IMR-90 (cell line): ENCODE measurements at regions not wholly inside any gene's neighbourhood (a gene's known extent, or its start where the extent isn't known, plus 50 kb on each side); places are given as distances from the start of the nearest gene placed in this dataset.

ENCODE experiments used
- ATAC-seq: fragments of 200-7000 bp; cut with Tn5 transposase; 2 replicates; pipeline ENCODE4 v1.9.1; 2020; ENCODE audit warnings: low read depth, mild to moderate bottlenecking, moderate library complexity
- BruUV-seq: library from RNA; stranded (reverse); fragments of 400-500 nt; replicated peaks from 2 replicates; lab custom pipeline; 2021; lab: Mats Ljungman, UMichigan
- CTCF ChIA-PET: fragments of 300-600 bp; formaldehyde crosslinking; extraction: SDS; loops from one replicate; lab custom pipeline; 2021; ENCODE audit warnings: antibody characterized with exemption; lab: Yijun Ruan, JAX
- POLR2A ChIA-PET: fragments of 300-600 bp; sonication (Branson Sonifier 250); formaldehyde crosslinking; loops from one replicate; lab custom pipeline; 2022; ENCODE audit warnings: antibody characterized with exemption; ENCODE audit not compliant: unreplicated experiment; lab: Charles Lee
- DNase-seq: peaks from one replicate; pipeline ENCODE4 v3.0.0; 2013
- H2AFZ ChIP-seq: replicated peaks from 2 replicates; pipeline ENCODE3; 2013; ENCODE audit warnings: low read length, mild to moderate bottlenecking; ENCODE audit not compliant: poor library complexity
- H2AK5ac ChIP-seq: 2 replicates; pipeline ENCODE4 v1.6.1; 2013; ENCODE audit warnings: low read depth, low read length, inconsistent platforms
- H2AK9ac ChIP-seq: replicated peaks from 2 replicates; pipeline ENCODE3; 2013; ENCODE audit warnings: mild to moderate bottlenecking, low read depth, low read length, moderate library complexity; ENCODE audit not compliant: poor library complexity
- H2BK120ac ChIP-seq: 2 replicates; pipeline ENCODE4 v1.6.1; 2013; ENCODE audit warnings: low read depth, low read length, inconsistent platforms
- H2BK15ac ChIP-seq: 3 replicates; pipeline ENCODE4 v1.6.1; 2013; ENCODE audit warnings: low read depth, low read length, inconsistent platforms
- H2BK20ac ChIP-seq: 2 replicates; pipeline ENCODE4 v1.6.1; 2013; ENCODE audit warnings: low read depth, mild to moderate bottlenecking, inconsistent platforms, low read length, moderate library complexity
- H2BK5ac ChIP-seq: 2 replicates; pipeline ENCODE4 v1.6.1; 2013; ENCODE audit warnings: mild to moderate bottlenecking, low read depth, low read length, inconsistent platforms; ENCODE audit not compliant: poor library complexity, severe bottlenecking
- H3K14ac ChIP-seq: replicated peaks from 2 replicates; pipeline ENCODE4 v1.6.1; 2013; ENCODE audit warnings: low read depth, low read length, inconsistent platforms
- H3K18ac ChIP-seq: 2 replicates; pipeline ENCODE4 v1.6.1; 2013; ENCODE audit warnings: low read depth, low read length, control low read depth
- H3K23ac ChIP-seq: 2 replicates; pipeline ENCODE4 v1.6.1; 2013; ENCODE audit warnings: low read depth, low read length, inconsistent platforms
- H3K27ac ChIP-seq: 2 replicates; pipeline ENCODE4 v1.5.1; 2013; ENCODE audit warnings: mild to moderate bottlenecking, control low read depth, low read length; ENCODE audit not compliant: insufficient read depth
- H3K27me3 ChIP-seq: 2 replicates; pipeline ENCODE4 v1.6.1; 2013; ENCODE audit warnings: low read length; ENCODE audit not compliant: control insufficient read depth, insufficient read depth
- H3K36me3 ChIP-seq: 2 replicates; pipeline ENCODE4 v1.6.1; 2013; ENCODE audit warnings: low read length, mixed read lengths; ENCODE audit not compliant: control insufficient read depth, insufficient read depth
- H3K4ac ChIP-seq: 2 replicates; pipeline ENCODE4 v1.6.1; 2013; ENCODE audit warnings: low read depth, low read length, inconsistent platforms
- H3K4me1 ChIP-seq: 2 replicates; pipeline ENCODE4 v1.6.1; 2013; ENCODE audit warnings: low read length, mixed read lengths; ENCODE audit not compliant: control insufficient read depth, insufficient read depth
- H3K4me2 ChIP-seq: 2 replicates; pipeline ENCODE4 v1.6.1; 2013; ENCODE audit warnings: low read depth, mild to moderate bottlenecking, control low read depth, low read length, moderate library complexity
- H3K4me3 ChIP-seq: 2 replicates; pipeline ENCODE4 v1.5.1; 2013; ENCODE audit warnings: low read depth, mild to moderate bottlenecking, control low read depth, low read length, moderate library complexity; ENCODE audit not compliant: insufficient read depth
- H3K56ac ChIP-seq: 2 replicates; pipeline ENCODE4 v1.6.1; 2013; ENCODE audit warnings: low read length, inconsistent platforms; ENCODE audit not compliant: insufficient read depth; ENCODE audit errors: extremely low read depth
- H3K79me1 ChIP-seq, 2 experiments: 2 replicates each; pipeline ENCODE4 v1.6.1; 2013; ENCODE audit warnings: low read length in 2 of 2, inconsistent platforms in 1 of 2, low read depth in 1 of 2
- H3K9ac ChIP-seq: 2 replicates; pipeline ENCODE4 v1.6.1; 2013; ENCODE audit warnings: low read depth, low read length, control low read depth
- H3K9me1 ChIP-seq: 2 replicates; pipeline ENCODE4 v1.6.1; 2013; ENCODE audit warnings: low read length, inconsistent platforms; ENCODE audit not compliant: insufficient read depth
- H3K9me3 ChIP-seq: 2 replicates; pipeline ENCODE4 v1.6.1; 2013; ENCODE audit warnings: low read length; ENCODE audit not compliant: control insufficient read depth, insufficient read depth
- H4K20me1 ChIP-seq: 2 replicates; pipeline ENCODE4 v1.6.1; 2013; ENCODE audit warnings: low read length, inconsistent platforms; ENCODE audit not compliant: insufficient read depth
- H4K5ac ChIP-seq: 2 replicates; pipeline ENCODE4 v1.6.1; 2013; ENCODE audit warnings: mild to moderate bottlenecking, low read depth, low read length, control low read depth
- H4K8ac ChIP-seq, 2 experiments: 2 replicates each; pipeline ENCODE4 v1.6.1; 2013; ENCODE audit warnings: low read depth in 2 of 2, low read length in 2 of 2, control low read depth in 1 of 2, inconsistent platforms in 1 of 2
- H4K91ac ChIP-seq: 2 replicates; pipeline ENCODE4 v1.6.1; 2013; ENCODE audit warnings: low read depth, low read length, inconsistent platforms; ENCODE audit not compliant: insufficient read depth
- MAFK ChIP-seq: IDR thresholded peaks from 2 replicates; pipeline ENCODE4 v1.6.1; 2012; ENCODE audit warnings: low read depth, low read length, improper control_type of control experiment
- WGBS, 2 experiments: methylation state at CpG; one replicate each; pipeline versions ENCODE4 v1.1.5 to v1.1.7; 2013; ENCODE audit warnings: missing lambda C conversion rate in 2 of 2; ENCODE audit not compliant: insufficient read length in 1 of 2; ENCODE audit errors: extremely low coverage in 2 of 2; 5-methylcytosine and 5-hydroxymethylcytosine counted together
- dilution Hi-C: fragments of 300-500 bp; cut with HindIII; formaldehyde crosslinking; loops from one replicate; pipeline ENCODE4 v1.14.3; 2018; ENCODE audit warnings: low sequenced_read_pairs; ENCODE audit not compliant: unreplicated experiment
- in situ Hi-C: fragments of 300-500 bp; cut with MboI; formaldehyde crosslinking; loops from 3 replicates; pipeline ENCODE4 v1.14.3; 2019; ENCODE audit warnings: low sequenced_read_pairs, inconsistent platforms, mixed read lengths
- intact Hi-C: fragments of 100-400 bp; cut with micrococcal nuclease; formaldehyde crosslinking; loops from 2 replicates; pipeline ENCODE4 v1.10.0; 2022
- TF ChIP-seq, protein P1 (sequence below): conservative IDR thresholded peaks from 2 replicates; pipeline ENCODE4 v1.5.1; 2012; ENCODE audit warnings: mild to moderate bottlenecking, low read depth, low read length, improper control_type of control experiment

GRCh38 chr17:68660302-68660701 lies 59.1 kb upstream of the FAM20A start:
- POLR2A ChIA-PET, result no interaction called here
- H3K79me1 ChIP-seq, result no peaks in the 10 kb centered on the region
- dilution Hi-C loops, result no loop called here

More at GRCh38 chr17:68660302-68660701, 59.1 kb upstream of the FAM20A start:
- Histone ChIP-seq H4K5ac (no peak overlapping the region), H3K27me3 (no peaks in the 10 kb centered on the region), H2BK15ac (no peak overlapping the region), H3K4me1 (no peaks in the 10 kb centered on the region), H3K9me1 (no peaks in the 10 kb centered on the region), H2AK5ac (no peak overlapping the region), H2BK20ac (no peak overlapping the region), H3K14ac (no peak overlapping the region), H4K20me1 (no peaks in the 10 kb centered on the region), H3K9ac (no peak overlapping the region), H3K4me3 (no peak overlapping the region), H3K27ac (no peak overlapping the region), H2AFZ (no peak overlapping the region), H3K18ac (no peak overlapping the region), H3K36me3 (no peaks in the 10 kb centered on the region), H2BK5ac (no peak overlapping the region), H3K23ac (no peak overlapping the region), H4K91ac (no peak overlapping the region), H3K56ac (no peak overlapping the region), H3K4ac (no peak overlapping the region), H3K9me3 (no peaks in the 10 kb centered on the region), H4K8ac (no peak overlapping the region), H3K4me2 (no peak overlapping the region), H2BK120ac (no peak overlapping the region), H2AK9ac (no peak overlapping the region)
- no CpG with 5 or more reads among the region's 3 CpGs for WGBS, 2 experiments
- in situ Hi-C loops, result no loop called here
- no TSS peak for BruUV-seq
- TF ChIP-seq MAFK, result 0 out of 2 replicates have a peak, but pooled peaks have one; percentile 33
- TF ChIP-seq, protein P1, sequence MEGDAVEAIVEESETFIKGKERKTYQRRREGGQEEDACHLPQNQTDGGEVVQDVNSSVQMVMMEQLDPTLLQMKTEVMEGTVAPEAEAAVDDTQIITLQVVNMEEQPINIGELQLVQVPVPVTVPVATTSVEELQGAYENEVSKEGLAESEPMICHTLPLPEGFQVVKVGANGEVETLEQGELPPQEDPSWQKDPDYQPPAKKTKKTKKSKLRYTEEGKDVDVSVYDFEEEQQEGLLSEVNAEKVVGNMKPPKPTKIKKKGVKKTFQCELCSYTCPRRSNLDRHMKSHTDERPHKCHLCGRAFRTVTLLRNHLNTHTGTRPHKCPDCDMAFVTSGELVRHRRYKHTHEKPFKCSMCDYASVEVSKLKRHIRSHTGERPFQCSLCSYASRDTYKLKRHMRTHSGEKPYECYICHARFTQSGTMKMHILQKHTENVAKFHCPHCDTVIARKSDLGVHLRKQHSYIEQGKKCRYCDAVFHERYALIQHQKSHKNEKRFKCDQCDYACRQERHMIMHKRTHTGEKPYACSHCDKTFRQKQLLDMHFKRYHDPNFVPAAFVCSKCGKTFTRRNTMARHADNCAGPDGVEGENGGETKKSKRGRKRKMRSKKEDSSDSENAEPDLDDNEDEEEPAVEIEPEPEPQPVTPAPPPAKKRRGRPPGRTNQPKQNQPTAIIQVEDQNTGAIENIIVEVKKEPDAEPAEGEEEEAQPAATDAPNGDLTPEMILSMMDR, result no peak
- DNase-seq (no peak), ATAC-seq (no peak)
- CTCF ChIA-PET, result no interaction called here
- intact Hi-C loops, result no loop called here
